GM12872 (cell line): ENCODE measurements at regions not wholly inside any gene's neighbourhood (a gene's known extent, or its start where the extent isn't known, plus 50 kb on each side); places are given as distances from the start of the nearest gene placed in this dataset.

Experiments
- TF ChIP-seq, protein P1 (sequence below): IDR thresholded peaks from 3 replicates; pipeline ENCODE4 v1.5.1; 2011; ENCODE audit warnings: low read depth, mild to moderate bottlenecking, low read length, moderate library complexity; ENCODE audit not compliant: insufficient read depth

DNA sequence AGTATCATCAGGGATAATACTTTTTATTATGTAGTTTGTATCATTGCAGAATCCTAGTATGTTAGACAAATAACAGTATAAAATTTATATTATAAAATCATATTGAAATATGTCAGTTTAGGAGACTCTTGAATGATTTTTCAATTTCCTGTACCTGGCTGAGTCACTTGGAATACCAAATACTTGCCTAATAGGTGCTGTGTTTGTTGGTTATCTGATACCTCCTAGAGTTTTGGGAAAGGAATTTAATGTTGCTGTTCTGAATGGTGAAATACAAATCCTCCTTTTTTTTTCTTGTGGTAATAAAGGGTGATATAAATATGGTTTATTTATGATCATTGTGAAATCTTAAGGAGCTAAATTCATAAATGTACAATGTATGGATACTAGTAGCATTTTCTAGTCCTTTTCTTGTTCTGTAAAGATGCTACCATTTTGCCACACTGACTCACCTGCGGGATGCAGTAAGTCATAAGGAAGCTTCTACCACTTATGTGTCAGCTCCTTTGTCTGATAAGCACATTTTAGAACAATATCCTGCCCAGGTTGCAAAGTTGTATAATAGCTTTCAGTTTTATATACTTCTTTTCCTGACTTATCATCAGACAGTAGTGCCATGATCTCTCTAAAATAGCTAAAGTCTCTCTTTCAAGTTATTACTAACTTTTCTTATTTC lies 465.5 kb downstream of the XIRP2 start:
- TF ChIP-seq, protein P1, sequence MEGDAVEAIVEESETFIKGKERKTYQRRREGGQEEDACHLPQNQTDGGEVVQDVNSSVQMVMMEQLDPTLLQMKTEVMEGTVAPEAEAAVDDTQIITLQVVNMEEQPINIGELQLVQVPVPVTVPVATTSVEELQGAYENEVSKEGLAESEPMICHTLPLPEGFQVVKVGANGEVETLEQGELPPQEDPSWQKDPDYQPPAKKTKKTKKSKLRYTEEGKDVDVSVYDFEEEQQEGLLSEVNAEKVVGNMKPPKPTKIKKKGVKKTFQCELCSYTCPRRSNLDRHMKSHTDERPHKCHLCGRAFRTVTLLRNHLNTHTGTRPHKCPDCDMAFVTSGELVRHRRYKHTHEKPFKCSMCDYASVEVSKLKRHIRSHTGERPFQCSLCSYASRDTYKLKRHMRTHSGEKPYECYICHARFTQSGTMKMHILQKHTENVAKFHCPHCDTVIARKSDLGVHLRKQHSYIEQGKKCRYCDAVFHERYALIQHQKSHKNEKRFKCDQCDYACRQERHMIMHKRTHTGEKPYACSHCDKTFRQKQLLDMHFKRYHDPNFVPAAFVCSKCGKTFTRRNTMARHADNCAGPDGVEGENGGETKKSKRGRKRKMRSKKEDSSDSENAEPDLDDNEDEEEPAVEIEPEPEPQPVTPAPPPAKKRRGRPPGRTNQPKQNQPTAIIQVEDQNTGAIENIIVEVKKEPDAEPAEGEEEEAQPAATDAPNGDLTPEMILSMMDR = no peak

DNA sequence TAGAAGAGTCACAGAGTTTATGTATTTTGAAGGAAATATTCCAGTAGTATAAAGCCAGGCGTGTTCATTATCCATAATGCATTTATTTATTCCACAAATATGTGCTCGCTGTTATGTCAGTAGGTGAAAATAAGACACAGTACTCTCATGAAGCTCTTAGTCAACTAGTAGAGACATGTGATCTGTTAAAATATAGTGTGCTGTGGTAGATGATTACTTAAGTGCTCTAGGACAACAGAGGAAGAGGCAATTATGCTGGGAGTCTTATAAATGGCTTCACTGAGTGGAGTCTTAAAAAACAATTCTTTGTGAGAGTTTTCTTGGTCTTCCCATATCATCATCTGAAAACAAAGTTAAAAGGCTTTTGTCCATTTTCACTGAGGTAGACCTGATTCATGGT lies 457.3 kb downstream of the XIRP2 start:
- TF ChIP-seq, protein P1 = no peak

GRCh38 chr2:167342769-167343168 lies 454.5 kb downstream of the XIRP2 start:
- TF ChIP-seq, protein P1 = no peak

GRCh38 chr2:167340322-167340721 lies 452.0 kb downstream of the XIRP2 start:
- TF ChIP-seq, protein P1 = no peak

DNA sequence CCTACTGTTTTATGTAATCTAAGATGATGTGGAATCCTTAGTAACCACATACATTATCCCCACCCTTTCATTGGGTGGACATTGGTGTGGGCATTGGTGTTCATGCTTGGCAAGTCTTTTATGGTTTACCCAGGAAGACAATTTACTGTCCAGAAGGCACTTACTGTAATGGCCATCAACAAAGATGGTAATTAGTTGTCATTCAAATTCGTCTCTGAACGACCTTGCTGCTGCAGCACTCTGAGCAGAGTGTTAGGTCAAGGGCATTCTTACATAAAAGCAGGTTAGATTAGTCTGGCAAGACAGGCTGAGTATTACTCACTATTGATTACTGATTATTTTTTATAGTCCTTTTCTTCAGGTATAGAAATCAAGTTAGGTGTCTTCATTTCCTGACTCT lies 447.9 kb downstream of the XIRP2 start:
- TF ChIP-seq, protein P1 = no peak

DNA sequence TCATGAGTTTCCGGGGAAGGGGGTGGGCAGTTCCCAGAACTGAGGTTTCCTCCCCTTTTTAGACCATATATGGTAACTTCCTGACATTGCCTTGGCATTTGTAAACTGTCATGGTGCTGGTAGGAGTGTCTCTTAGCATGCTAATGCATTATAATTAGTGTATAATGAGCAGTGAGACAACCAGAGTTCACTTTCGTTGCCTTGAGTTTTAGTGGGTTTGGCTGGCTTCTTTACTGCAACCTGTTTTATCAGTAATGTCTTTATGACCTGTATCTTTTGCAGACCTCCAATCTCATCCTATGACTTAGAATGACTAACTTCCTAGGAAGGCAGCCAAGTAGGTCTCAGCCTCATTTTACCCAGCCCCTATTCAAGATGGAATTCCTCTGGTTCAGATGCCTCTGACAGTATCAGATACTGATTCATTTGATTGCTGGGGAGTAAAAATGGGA lies 447.3 kb downstream of the XIRP2 start:
- TF ChIP-seq, protein P1 = no peak

DNA sequence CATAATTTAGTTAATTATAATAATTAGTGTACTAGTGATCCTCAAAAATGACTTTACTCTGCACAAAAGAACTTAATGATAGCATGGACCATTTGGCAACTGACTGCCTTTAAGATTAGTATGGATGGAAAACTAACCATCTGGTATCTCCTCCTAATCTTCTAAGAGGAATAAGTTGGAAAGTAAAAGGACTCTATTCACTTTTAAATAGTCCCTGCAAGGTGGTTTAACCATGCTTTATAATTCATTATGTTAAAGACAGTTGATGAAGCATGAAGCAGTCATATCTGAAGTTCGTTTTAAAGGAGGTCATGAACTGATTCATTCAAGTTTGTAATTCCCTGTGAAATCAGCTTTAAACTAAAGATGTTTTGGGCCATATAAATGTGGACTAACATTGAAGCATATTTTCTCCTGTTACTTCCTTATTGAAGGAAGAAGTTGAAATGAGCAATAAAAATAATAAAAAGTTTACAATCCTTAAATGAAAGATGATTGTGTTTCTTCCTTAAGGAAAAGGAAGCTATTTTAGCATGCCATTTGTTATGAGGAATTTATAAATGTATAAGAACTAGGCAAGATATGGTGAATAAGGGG lies 446.0 kb downstream of the XIRP2 start:
- TF ChIP-seq, protein P1 = no peak
